Heart right ventricle (tissue), 16 donors: ENCODE measurements at regions not wholly inside any gene's neighbourhood (a gene's known extent, or its start where the extent isn't known, plus 50 kb on each side); places are given as distances from the start of the nearest gene placed in this dataset.

Experiments
- ATAC-seq, 8 donors: fragments of 200-7000 bp; cut with Tn5 transposase; one replicate each; pipeline ENCODE4 v1.9.1; 2020; ENCODE audit warnings: mild to moderate bottlenecking in 8 of 8, moderate library complexity in 8 of 8, moderate number of reproducible peaks in 1 of 8
- DNase-seq, 2 donors: peaks; one replicate each; pipeline ENCODE4 v3.0.0-alpha.2; 2020
- H3K27ac ChIP-seq, 10 donors: fragments of 200-600 bp; sonication (generic) in 2 of 10; one replicate each; pipeline versions ENCODE4 v1.5.0 to v1.8.0; 2020 to 2022; ENCODE audit warnings: mild to moderate bottlenecking in 3 of 10
- H3K27me3 ChIP-seq, 7 donors: fragments of 200-600 bp; one replicate each; pipeline ENCODE4 v1.8.0; 2021 to 2022; ENCODE audit warnings: mild to moderate bottlenecking in 2 of 7
- H3K36me3 ChIP-seq, 9 donors: fragments of 200-600 bp; sonication (generic) in 1 of 9; one replicate each; pipeline versions ENCODE4 v1.5.0 to v1.8.0; 2020 to 2022; ENCODE audit warnings: mild to moderate bottlenecking in 2 of 9
- H3K4me1 ChIP-seq, 9 donors: fragments of 200-600 bp; sonication (generic) in 1 of 9; one replicate each; pipeline versions ENCODE4 v1.5.0 to v1.8.0; 2020 to 2022; ENCODE audit warnings: mild to moderate bottlenecking in 4 of 9
- H3K4me3 ChIP-seq, 10 donors: fragments of 200-600 bp; sonication (generic) in 2 of 10; one replicate each; pipeline versions ENCODE4 v1.5.0 to v1.8.0; 2020 to 2022; ENCODE audit warnings: mild to moderate bottlenecking in 7 of 10, moderate library complexity in 2 of 10
- H3K9me3 ChIP-seq, 11 donors: fragments of 200-600 bp in 10 of 11; sonication (generic) in 2 of 11; one replicate each; pipeline versions ENCODE4 v1.5.0 to v1.8.0; 2013 to 2022; ENCODE audit warnings: mild to moderate bottlenecking in 2 of 11, control low read depth in 1 of 11, moderate library complexity in 1 of 11
- WGBS, 2 donors: extraction: QIAGEN DNeasy Blood & Tissue Kit; methylation state at CpG; one replicate each; pipeline ENCODE4 v1.1.7; 2013; ENCODE audit warnings: inconsistent platforms in 1 of 2; 5-methylcytosine and 5-hydroxymethylcytosine counted together
- intact Hi-C, 10 donors: fragments of 100-400 bp; cut with DNase I; formaldehyde crosslinking; loops; one replicate each; pipeline versions ENCODE4 v1.11.1 to v1.14.2; 2022
- TF ChIP-seq, protein P1 (sequence below), 9 donors: fragments of 200-600 bp; sonication (generic) in 2 of 9; IDR thresholded peaks; one replicate each; pipeline versions ENCODE4 v1.5.0 to v1.8.0; 2021 to 2022; ENCODE audit warnings: antibody characterized with exemption in 9 of 9, mild to moderate bottlenecking in 5 of 9, moderate library complexity in 1 of 9
- donor health status: Arrhythmogenic right ventricular cardiomyopathy.
- donor health status: ischemic (EF 13 %, LVEDD 7.1; RV severe dilation, severe dysfunction).
- donor health status: healthy with polysubstance abuse.
- donor health status: DM: no; HTN: yes; CAD: no.
- donor health status: DM: no; HTN: no; CAD: no.
- donor health status: ischemic (EF 25% LVEDD 6.9; RV normal size, moderate dysfunction).
- donor health status: ischemic (EF 25% LVEDD 5.7; RV mildly dilated, moderate dysfunction).
- donor health status: healthy.
- donor health status: DM: yes; HTN: yes; CAD: no.
- donor health status: Ischemic cardiomyopathy.
- donor health status: ischemic (EF 35%, LVEDD 5.7; RV mildly dilated, moderate dysfunction).
- donor health status: nonischemic (EF 11% LVEDD 7.7; RV severe dilation, severe dysfunction).
- donor health status: DM: yes; HTN: yes; CAD: no.
- donor health status: PGD.
- donor health status: ischemic (EF 29% LVEDD 5.4; RV normal size, mild dysfunction).
- donor health status: nonischemic (EF 23%, LVEDD 6.1; RV moderate dilation, normal function).

- intact Hi-C loops = no loop called here
- no peak for DNase-seq
- Histone ChIP-seq H3K9me3 (no peaks in the 10 kb centered on the region), H3K4me1 (no peaks in the 10 kb centered on the region), H3K27me3 (no peaks in the 10 kb centered on the region), H3K36me3 (no peaks in the 10 kb centered on the region), H3K4me3 (no peak overlapping the region), H3K27ac (no peak overlapping the region)
- TF ChIP-seq, protein P1, sequence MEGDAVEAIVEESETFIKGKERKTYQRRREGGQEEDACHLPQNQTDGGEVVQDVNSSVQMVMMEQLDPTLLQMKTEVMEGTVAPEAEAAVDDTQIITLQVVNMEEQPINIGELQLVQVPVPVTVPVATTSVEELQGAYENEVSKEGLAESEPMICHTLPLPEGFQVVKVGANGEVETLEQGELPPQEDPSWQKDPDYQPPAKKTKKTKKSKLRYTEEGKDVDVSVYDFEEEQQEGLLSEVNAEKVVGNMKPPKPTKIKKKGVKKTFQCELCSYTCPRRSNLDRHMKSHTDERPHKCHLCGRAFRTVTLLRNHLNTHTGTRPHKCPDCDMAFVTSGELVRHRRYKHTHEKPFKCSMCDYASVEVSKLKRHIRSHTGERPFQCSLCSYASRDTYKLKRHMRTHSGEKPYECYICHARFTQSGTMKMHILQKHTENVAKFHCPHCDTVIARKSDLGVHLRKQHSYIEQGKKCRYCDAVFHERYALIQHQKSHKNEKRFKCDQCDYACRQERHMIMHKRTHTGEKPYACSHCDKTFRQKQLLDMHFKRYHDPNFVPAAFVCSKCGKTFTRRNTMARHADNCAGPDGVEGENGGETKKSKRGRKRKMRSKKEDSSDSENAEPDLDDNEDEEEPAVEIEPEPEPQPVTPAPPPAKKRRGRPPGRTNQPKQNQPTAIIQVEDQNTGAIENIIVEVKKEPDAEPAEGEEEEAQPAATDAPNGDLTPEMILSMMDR (IDR thresholded peaks at IDR 0.05) = no peak
- ATAC-seq = no peak
- 67 to 72% methylated on average over 3 of the region's 3 CpGs for WGBS, 2 donors
Measured at GRCh38 chr6:104256646-104257045, 603.1 kb downstream of the HACE1 start.

DNA sequence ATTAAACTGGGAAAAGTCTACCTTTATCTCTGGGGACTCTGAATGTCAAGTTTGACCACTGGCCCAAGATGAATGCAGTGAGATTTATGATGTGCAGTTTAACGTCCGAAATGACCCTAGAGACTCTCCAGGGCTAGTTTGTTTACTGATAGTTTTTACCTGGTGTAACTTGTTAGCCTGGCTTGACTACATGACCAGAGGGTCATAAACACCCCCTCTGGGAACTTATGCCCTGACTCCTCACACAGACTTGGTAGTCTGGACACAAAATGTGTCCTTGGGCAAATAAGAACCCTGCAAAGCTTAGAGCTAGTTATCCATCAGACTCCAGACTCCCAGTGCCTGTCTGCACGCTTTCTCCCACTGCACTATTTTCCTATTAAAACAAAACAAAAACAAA lies 606.5 kb downstream of the HACE1 start:
- H3K27me3 ChIP-seq = no peaks in the 10 kb centered on the region
- no peak for ATAC-seq
- no peak overlapping the region for H3K27ac ChIP-seq
- 61 to 72% methylated on average over 3 of the region's 3 CpGs for WGBS, 2 donors
- peaks cover 0 to 4% (median 0%) of the 10 kb centered on the region in 11 donors for H3K9me3 ChIP-seq
- TF ChIP-seq, protein P1 (IDR thresholded peaks at IDR 0.05) = no peak
- H3K4me1 ChIP-seq = no peaks in the 10 kb centered on the region
- no peaks in the 10 kb centered on the region for H3K36me3 ChIP-seq
- intact Hi-C loops = no loop called here
- no peak for DNase-seq
- no peak overlapping the region for H3K4me3 ChIP-seq

- ATAC-seq (no peak), DNase-seq (no peak)
- Histone ChIP-seq H3K36me3 (no peaks in the 10 kb centered on the region), H3K27me3 (no peaks in the 10 kb centered on the region), H3K9me3 (peaks cover 0 to 5% (median 0%) of the 10 kb centered on the region in 11 donors), H3K4me1 (no peaks in the 10 kb centered on the region), H3K27ac (no peak overlapping the region), H3K4me3 (no peak overlapping the region)
- TF ChIP-seq, protein P1 (IDR thresholded peaks at IDR 0.05) = no peak
- intact Hi-C loops = no loop called here
Measured at GRCh38 chr6:104252276-104252675, 607.4 kb downstream of the HACE1 start.

DNA sequence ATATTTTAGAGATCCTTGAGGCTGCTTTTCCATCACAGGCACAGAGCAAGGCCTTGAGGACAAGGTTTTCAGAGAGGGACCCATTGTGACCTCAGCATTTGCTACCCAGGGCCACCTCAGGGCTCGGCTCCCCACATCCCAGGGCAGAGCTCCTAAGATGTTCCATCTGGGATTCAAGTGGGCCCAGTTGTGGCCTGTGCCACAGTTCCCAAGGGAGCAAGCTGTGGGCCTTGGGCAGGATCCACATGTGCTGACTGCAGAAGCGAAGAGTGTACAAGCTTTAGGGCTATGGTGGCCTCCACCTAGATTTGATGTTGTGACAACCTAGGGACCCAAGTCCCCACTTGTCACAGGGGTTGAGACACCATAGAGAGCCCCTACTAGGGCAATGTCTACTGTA lies 608.1 kb downstream of the HACE1 start:
- TF ChIP-seq, protein P1 (IDR thresholded peaks at IDR 0.05) = no peak
- ATAC-seq (no peak), DNase-seq (no peak)
- WGBS, 2 donors = 70 to 87% methylated on average over 2 of the region's 2 CpGs
- Histone ChIP-seq H3K36me3 (no peaks in the 10 kb centered on the region), H3K4me1 (no peaks in the 10 kb centered on the region), H3K9me3 (peaks cover 0 to 9% (median 0%) of the 10 kb centered on the region in 11 donors), H3K4me3 (no peak overlapping the region), H3K27me3 (no peaks in the 10 kb centered on the region), H3K27ac (no peak overlapping the region)
- intact Hi-C loops = no loop called here

GRCh38 chr6:104240865-104241264 lies 618.9 kb downstream of the HACE1 start:
- no peaks in the 10 kb centered on the region for H3K36me3 ChIP-seq
- no peaks in the 10 kb centered on the region for H3K4me1 ChIP-seq
- WGBS, 2 donors = 68 to 75% methylated on average over 2 of the region's 2 CpGs
- no peak overlapping the region for H3K4me3 ChIP-seq
- intact Hi-C loops = no loop called here
- H3K27me3 ChIP-seq = no peaks in the 10 kb centered on the region
- ATAC-seq (no peak), DNase-seq (no peak)
- H3K9me3 ChIP-seq = peaks cover 0 to 12% (median 0%) of the 10 kb centered on the region in 11 donors
- H3K27ac ChIP-seq = no peak overlapping the region
- TF ChIP-seq, protein P1 (IDR thresholded peaks at IDR 0.05) = no peak
